ENCODE measurements at regions not wholly inside any gene's neighbourhood (a gene's known extent, or its start where the extent isn't known, plus 50 kb on each side); places are given as distances from the start of the nearest gene placed in this dataset.
"Not testable (repeated sequence)": the region's sequence is repeated elsewhere in the genome, so short reads cannot be mapped to it uniquely, and the experiment has no call there.

- Mint-ChIP-seq H3K27me3 (ENCODE audit: low read depth) (no peaks in the 10 kb centered on the region), H3K4me1 (ENCODE audit: low read depth) (no peaks in the 10 kb centered on the region), H3K9me3 (ENCODE audit: low read depth) (no peaks in the 10 kb centered on the region), H3K36me3 (ENCODE audit: low read depth) (no peaks in the 10 kb centered on the region), H3K27ac (ENCODE audit: unreplicated experiment) (no peak overlapping the region), H3K4me3 (ENCODE audit: unreplicated experiment) (no peak overlapping the region)
- no peak for TF ChIP-seq CTCF (IDR thresholded peaks at IDR 0.05)
- no peak for DNase-seq (ENCODE audit: low spot score)
These were observed 745.2 kb downstream of the PCDH17 start for GRCh38 chr13:58376775-58377174.

- Mint-ChIP-seq H3K4me3 (ENCODE audit: unreplicated experiment) (no peak overlapping the region), H3K4me1 (ENCODE audit: low read depth) (no peaks in the 10 kb centered on the region), H3K27ac (ENCODE audit: unreplicated experiment) (no peak overlapping the region), H3K9me3 (ENCODE audit: low read depth) (no peaks in the 10 kb centered on the region), H3K27me3 (ENCODE audit: low read depth) (no peaks in the 10 kb centered on the region), H3K36me3 (ENCODE audit: low read depth) (no peaks in the 10 kb centered on the region)
- TF ChIP-seq CTCF (IDR thresholded peaks at IDR 0.05), result no peak
- DNase-seq (ENCODE audit: low spot score), result no peak
These were observed 747.7 kb downstream of the PCDH17 start for GRCh38 chr13:58379221-58379620.

GRCh38 chr13:58385336-58385735 is 753.8 kb downstream of the PCDH17 start:
- H3K27ac Mint-ChIP-seq (ENCODE audit: unreplicated experiment); H3K4me1 Mint-ChIP-seq (ENCODE audit: low read depth); H3K9me3 Mint-ChIP-seq (ENCODE audit: low read depth); DNase-seq (ENCODE audit: low spot score); H3K4me3 Mint-ChIP-seq (ENCODE audit: unreplicated experiment); H3K36me3 Mint-ChIP-seq (ENCODE audit: low read depth); H3K27me3 Mint-ChIP-seq (ENCODE audit: low read depth): not testable (repeated sequence)

GRCh38 chr13:58397596-58398387 is 766.2 kb downstream of the PCDH17 start:
- Mint-ChIP-seq H3K27ac (ENCODE audit: unreplicated experiment) (no peak overlapping the region), H3K4me1 (ENCODE audit: low read depth) (peaks cover 4% of the 10 kb centered on the region), H3K36me3 (ENCODE audit: low read depth) (no peaks in the 10 kb centered on the region), H3K27me3 (ENCODE audit: low read depth) (peaks cover 1% of the 10 kb centered on the region), H3K9me3 (ENCODE audit: low read depth) (peaks cover 3% of the 10 kb centered on the region), H3K4me3 (ENCODE audit: unreplicated experiment) (no peak overlapping the region)
- no peak for TF ChIP-seq CTCF (IDR thresholded peaks at IDR 0.05)
- DNase-seq (ENCODE audit: low spot score), result no peak

- no peak for DNase-seq (ENCODE audit: low spot score)
- Mint-ChIP-seq H3K9me3 (ENCODE audit: low read depth) (peaks cover 13% of the 10 kb centered on the region), H3K27ac (ENCODE audit: unreplicated experiment) (no peak overlapping the region), H3K4me1 (ENCODE audit: low read depth) (peaks cover 4% of the 10 kb centered on the region), H3K36me3 (ENCODE audit: low read depth) (no peaks in the 10 kb centered on the region), H3K4me3 (ENCODE audit: unreplicated experiment) (no peak overlapping the region), H3K27me3 (ENCODE audit: low read depth) (no peaks in the 10 kb centered on the region)
- no peak for TF ChIP-seq CTCF (IDR thresholded peaks at IDR 0.05)
These were observed 767.7 kb downstream of the PCDH17 start for GRCh38 chr13:58399263-58399662.

GRCh38 chr13:58406545-58406944 is 775.0 kb downstream of the PCDH17 start:
- no peaks in the 10 kb centered on the region for H3K27me3 Mint-ChIP-seq (ENCODE audit: low read depth)
- H3K27ac Mint-ChIP-seq (ENCODE audit: unreplicated experiment), result no peak overlapping the region
- H3K9me3 Mint-ChIP-seq (ENCODE audit: low read depth), result peaks cover 19% of the 10 kb centered on the region
- no peak overlapping the region for H3K4me3 Mint-ChIP-seq (ENCODE audit: unreplicated experiment)
- H3K36me3 Mint-ChIP-seq (ENCODE audit: low read depth), result no peaks in the 10 kb centered on the region
- no peak for TF ChIP-seq CTCF (IDR thresholded peaks at IDR 0.05)
- H3K4me1 Mint-ChIP-seq (ENCODE audit: low read depth), result no peaks in the 10 kb centered on the region
- no peak for DNase-seq (ENCODE audit: low spot score)
